ENCODE measurements at regions not wholly inside any gene's neighbourhood (a gene's known extent, or its start where the extent isn't known, plus 50 kb on each side); places are given as distances from the start of the nearest gene placed in this dataset.

- TF ChIP-seq CTCF (IDR thresholded peaks at IDR 0.05; ENCODE audit: low read length) = no peak
- no peak for TF ChIP-seq EZH2 (IDR thresholded peaks at IDR 0.05; ENCODE audit: borderline replicate concordance, low read length)
Measured at GRCh38 chr16:74070237-74070636, 226.4 kb upstream of the PSMD7 start.
